ENCODE measurements at regions not wholly inside any gene's neighbourhood (a gene's known extent, or its start where the extent isn't known, plus 50 kb on each side); places are given as distances from the start of the nearest gene placed in this dataset.

GRCh38 chr12:82554529-82554928 is 132.2 kb upstream of the TMTC2 start:
- TF ChIP-seq CTCF (IDR thresholded peaks at IDR 0.05) = no peak
- TF ChIP-seq POLR2A (IDR thresholded peaks at IDR 0.05) = no peak
